22Rv1 (cell line): ENCODE measurements at regions not wholly inside any gene's neighbourhood (a gene's known extent, or its start where the extent isn't known, plus 50 kb on each side); places are given as distances from the start of the nearest gene placed in this dataset.

Experiments
- ZFX ChIP-seq: fragments of 450-650 bp; IDR thresholded peaks from 2 replicates; pipeline ENCODE4 v1.6.1; 2017; ENCODE audit warnings: antibody characterized with exemption, borderline replicate concordance
- TF ChIP-seq, protein P1 (sequence below): fragments of 450-650 bp; IDR thresholded peaks from 2 replicates; pipeline ENCODE4 v1.5.1; 2017; ENCODE audit warnings: mild to moderate bottlenecking

DNA sequence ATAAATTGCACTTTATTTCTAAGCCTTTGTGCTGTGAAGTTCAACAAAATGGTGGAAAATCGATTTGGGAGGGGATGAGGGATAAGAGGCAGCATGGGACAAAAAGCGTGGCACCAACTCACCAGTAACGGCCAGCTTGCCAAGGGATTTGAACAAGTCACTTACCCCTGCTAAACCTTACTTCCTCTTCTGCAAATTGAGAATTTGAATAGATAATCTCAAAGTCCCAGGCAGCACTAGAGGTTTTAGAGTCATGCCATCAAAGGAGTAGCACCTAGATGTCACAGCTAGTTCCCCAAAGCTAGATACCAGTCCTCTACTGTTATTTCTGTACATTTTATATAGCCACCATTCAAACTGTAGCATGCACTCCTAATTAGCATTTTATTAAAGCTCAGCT lies 83.7 kb upstream of the VRK2 start:
- TF ChIP-seq, protein P1, sequence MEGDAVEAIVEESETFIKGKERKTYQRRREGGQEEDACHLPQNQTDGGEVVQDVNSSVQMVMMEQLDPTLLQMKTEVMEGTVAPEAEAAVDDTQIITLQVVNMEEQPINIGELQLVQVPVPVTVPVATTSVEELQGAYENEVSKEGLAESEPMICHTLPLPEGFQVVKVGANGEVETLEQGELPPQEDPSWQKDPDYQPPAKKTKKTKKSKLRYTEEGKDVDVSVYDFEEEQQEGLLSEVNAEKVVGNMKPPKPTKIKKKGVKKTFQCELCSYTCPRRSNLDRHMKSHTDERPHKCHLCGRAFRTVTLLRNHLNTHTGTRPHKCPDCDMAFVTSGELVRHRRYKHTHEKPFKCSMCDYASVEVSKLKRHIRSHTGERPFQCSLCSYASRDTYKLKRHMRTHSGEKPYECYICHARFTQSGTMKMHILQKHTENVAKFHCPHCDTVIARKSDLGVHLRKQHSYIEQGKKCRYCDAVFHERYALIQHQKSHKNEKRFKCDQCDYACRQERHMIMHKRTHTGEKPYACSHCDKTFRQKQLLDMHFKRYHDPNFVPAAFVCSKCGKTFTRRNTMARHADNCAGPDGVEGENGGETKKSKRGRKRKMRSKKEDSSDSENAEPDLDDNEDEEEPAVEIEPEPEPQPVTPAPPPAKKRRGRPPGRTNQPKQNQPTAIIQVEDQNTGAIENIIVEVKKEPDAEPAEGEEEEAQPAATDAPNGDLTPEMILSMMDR, result no peak
- no peak for TF ChIP-seq ZFX
